SK-N-SH (cell line): ENCODE measurements at regions not wholly inside any gene's neighbourhood (a gene's known extent, or its start where the extent isn't known, plus 50 kb on each side); places are given as distances from the start of the nearest gene placed in this dataset.

Experiments
- CTCF ChIA-PET: fragments of 300-600, 350-600 bp; formaldehyde crosslinking; extraction: SDS; loops from one replicate; lab custom pipeline; 2021; lab: Yijun Ruan, JAX
- POLR2A ChIA-PET: fragments of 350-600 bp; sonication (Branson Sonifier 250); formaldehyde crosslinking; extraction: SDS; loops from one replicate; lab custom pipeline; 2020; ENCODE audit warnings: antibody characterized with exemption, inconsistent platforms; lab: Yijun Ruan, JAX
- DNase-seq: peaks from one replicate; pipeline ENCODE4 v3.0.0; 2012
- H2AFZ ChIP-seq: fragments of 200-600 bp; sonication (generic); 2 replicates; pipeline ENCODE4 v1.8.1; 2016; ENCODE audit warnings: antibody characterized with exemption, mild to moderate bottlenecking, low read depth
- H3F3A ChIP-seq: fragments of 200-600 bp; sonication (generic); replicated peaks from 2 replicates; pipeline ENCODE3; 2016; ENCODE audit warnings: antibody characterized with exemption, mild to moderate bottlenecking; ENCODE audit not compliant: insufficient read depth
- H3K27ac ChIP-seq, 2 experiments: fragments of 200-500 bp in 1 of 2; fragments of 200-600 bp in 1 of 2; sonication (Bioruptor generic) in 1 of 2; sonication (generic), shearing (Covaris generic) in 1 of 2; 2 replicates each; pipeline versions ENCODE4 v1.5.1 to v1.6.1; 2014 to 2016; ENCODE audit warnings: low read depth in 2 of 2, inconsistent platforms in 1 of 2, low read length in 1 of 2, mild to moderate bottlenecking in 1 of 2, mixed read lengths in 1 of 2
- H3K27me3 ChIP-seq: fragments of 200-600 bp; sonication (generic), shearing (Covaris generic); 2 replicates; pipeline ENCODE4 v1.6.1; 2016; ENCODE audit warnings: mixed run types; ENCODE audit not compliant: insufficient read depth
- H3K36me3 ChIP-seq, 2 experiments: fragments of 200-500 bp in 1 of 2; fragments of 200-600 bp in 1 of 2; sonication (Bioruptor generic) in 1 of 2; sonication (generic) in 1 of 2; replicated peaks in 1 of 2; 2 replicates each; pipeline versions ENCODE3 to v1.5.1; 2014 to 2016; ENCODE audit warnings: low read length in 1 of 2, mild to moderate bottlenecking in 1 of 2; ENCODE audit not compliant: insufficient read depth in 2 of 2, control insufficient read depth in 1 of 2
- H3K4me1 ChIP-seq, 2 experiments: fragments of 200-500 bp in 1 of 2; fragments of 200-600 bp in 1 of 2; sonication (Bioruptor generic) in 1 of 2; sonication (generic), shearing (Covaris generic) in 1 of 2; 2 replicates each; pipeline versions ENCODE4 v1.5.1 to v1.6.1; 2014 to 2016; ENCODE audit warnings: low read depth in 1 of 2, low read length in 1 of 2, mixed run types in 1 of 2; ENCODE audit not compliant: insufficient read depth in 2 of 2, control insufficient read depth in 1 of 2
- H3K4me2 ChIP-seq: fragments of 200-600 bp; sonication (generic), shearing (Covaris generic); 2 replicates; pipeline ENCODE4 v1.6.1; 2017; ENCODE audit warnings: mixed run types
- H3K4me3 ChIP-seq, 2 experiments: fragments of 200-500 bp in 1 of 2; fragments of 200-600 bp in 1 of 2; sonication (Bioruptor generic) in 1 of 2; sonication (generic), shearing (Covaris generic) in 1 of 2; 2 replicates each; pipeline versions ENCODE4 v1.5.1 to v1.8.1; 2014 to 2016; ENCODE audit warnings: low read depth in 2 of 2, inconsistent platforms in 1 of 2, low read length in 1 of 2, mild to moderate bottlenecking in 1 of 2, mixed read lengths in 1 of 2, moderate library complexity in 1 of 2
- H3K79me2 ChIP-seq: fragments of 200-600 bp; sonication (generic); 2 replicates; pipeline ENCODE4 v1.8.1; 2017; ENCODE audit warnings: mild to moderate bottlenecking; ENCODE audit not compliant: insufficient read depth
- H3K9ac ChIP-seq: fragments of 200-600 bp; sonication (generic); 2 replicates; pipeline ENCODE4 v1.6.1; 2017; ENCODE audit warnings: mixed run types
- H3K9me2 ChIP-seq: fragments of 200-600 bp; sonication (generic); 2 replicates; pipeline ENCODE4 v1.6.1; 2017; ENCODE audit warnings: mixed run types
- H3K9me3 ChIP-seq: fragments of 200-600 bp; sonication (generic); 2 replicates; pipeline ENCODE4 v1.6.1; 2017; ENCODE audit warnings: mixed run types, mild to moderate bottlenecking, moderate library complexity
- H4K20me1 ChIP-seq: fragments of 200-600 bp; sonication (generic); 2 replicates; pipeline ENCODE4 v1.6.1; 2017; ENCODE audit warnings: mild to moderate bottlenecking, mixed run types; ENCODE audit not compliant: insufficient read depth
- EP300 ChIP-seq, 2 experiments: IDR thresholded peaks; 2 replicates each; pipeline versions ENCODE4 v1.4.0 to v1.6.1; 2012; ENCODE audit warnings: borderline replicate concordance in 1 of 2, low read depth in 1 of 2, low read length in 1 of 2
- FOSL2 ChIP-seq: IDR thresholded peaks from 2 replicates; pipeline ENCODE4 v1.4.0; 2012; ENCODE audit warnings: low read depth, mild to moderate bottlenecking, moderate library complexity, borderline replicate concordance
- FOXM1 ChIP-seq: IDR thresholded peaks from 2 replicates; pipeline ENCODE4 v1.4.0; 2012; ENCODE audit warnings: low read depth, mild to moderate bottlenecking
- GABPA ChIP-seq: IDR thresholded peaks from 2 replicates; pipeline ENCODE4 v1.4.0; 2012; ENCODE audit warnings: low read depth, mild to moderate bottlenecking
- JUND ChIP-seq: IDR thresholded peaks from 2 replicates; pipeline ENCODE4 v1.4.0; 2012
- NRF1 ChIP-seq: IDR thresholded peaks from 2 replicates; pipeline ENCODE4 v1.6.1; 2012; ENCODE audit warnings: low read depth, mild to moderate bottlenecking, low read length
- PBX3 ChIP-seq: IDR thresholded peaks from 2 replicates; pipeline ENCODE4; 2012
- RFX5 ChIP-seq: IDR thresholded peaks from 2 replicates; pipeline ENCODE4 v1.6.1; 2012; ENCODE audit warnings: mild to moderate bottlenecking, improper control_type of control experiment, low read length
- TAF1 ChIP-seq: IDR thresholded peaks from 2 replicates; pipeline ENCODE4 v1.6.1; 2012; ENCODE audit warnings: low read depth, mild to moderate bottlenecking, low read length, moderate library complexity, borderline replicate concordance
- TEAD4 ChIP-seq: IDR thresholded peaks from 2 replicates; pipeline ENCODE4 v1.4.0; 2012; ENCODE audit warnings: mild to moderate bottlenecking, borderline replicate concordance; ENCODE audit not compliant: insufficient read depth
- USF1 ChIP-seq: IDR thresholded peaks from 2 replicates; pipeline ENCODE4 v1.4.0; 2012; ENCODE audit warnings: low read depth, borderline replicate concordance
- WGBS: methylation state at CpG from one replicate; pipeline ENCODE4 v1.1.6; 2017; ENCODE audit warnings: low lambda C conversion rate; 5-methylcytosine and 5-hydroxymethylcytosine counted together

GRCh38 chr4:89469930-89470375 lies 162.4 kb upstream of the GPRIN3 start:
- no peaks in the 10 kb centered on the region for H4K20me1 ChIP-seq
- no peaks in the 10 kb centered on the region for H3K27me3 ChIP-seq
- TF ChIP-seq FOSL2 (peak; percentile 60; the same call in 1 of the 2 replicates), TEAD4 (no peak), TAF1 (no peak), USF1 (peak; percentile 60; the same call in 1 of the 2 replicates), PBX3 (peak; percentile 66), JUND (peak; percentile 43; the same call in 1 of the 2 replicates), NRF1 (no peak), FOXM1 (0 out of 2 replicates have a peak, but pooled peaks have one; percentile 46), EP300 (IDR thresholded peaks at IDR 0.05; ENCODE audit: borderline replicate concordance in 1 of 2, low read depth in 1 of 2, low read length in 1 of 2) (0 out of 4 replicates have a peak, but pooled peaks of 1 of the 2 experiments have one; percentile 11)
- peak overlapping the region; percentile 43 to 47; a peak in 3 of 4 replicates for H3K27ac ChIP-seq
- DNase-seq, result no peak
- no peaks in the 10 kb centered on the region for H3K36me3 ChIP-seq
- H2AFZ ChIP-seq, result peak overlapping the region; percentile 75
- H3K4me2 ChIP-seq, result peak overlapping the region; percentile 29; the same call in 1 of the 2 replicates
- no peaks in the 10 kb centered on the region for H3F3A ChIP-seq
- H3K4me3 ChIP-seq, result no peak overlapping the region; a peak in 1 of 4 replicates
- no peaks in the 10 kb centered on the region for H3K9me3 ChIP-seq
- H3K79me2 ChIP-seq, result no peaks in the 10 kb centered on the region
- 30% methylated on average over 5 of the region's 5 CpGs for WGBS
- POLR2A ChIA-PET, result no interaction called here
- no peaks in the 10 kb centered on the region for H3K9me2 ChIP-seq
- H3K4me1 ChIP-seq, result 0 out of 4 replicates have a peak, but pooled peaks cover 0 to 5% of the 10 kb centered on the region in 2 experiments
- no peak overlapping the region; the same call in 1 of the 2 replicates for H3K9ac ChIP-seq
- CTCF ChIA-PET, result interaction anchor here (0.9 to 1.6 kb wide), 2 partner anchors 12 to 16 kb away, joined by 4 to 6 read pairs; no protein-coding TSS in a partner anchor

GRCh38 chr4:89469516-89469915 lies 161.9 kb upstream of the GPRIN3 start:
- Histone ChIP-seq H3K79me2 (no peaks in the 10 kb centered on the region), H4K20me1 (no peaks in the 10 kb centered on the region), H3K9me2 (no peaks in the 10 kb centered on the region)
- TF ChIP-seq GABPA (no peak), RFX5 (no peak), FOXM1 (no peak)
- TF ChIP-seq, all 33 proteins: peak for 0
- no peaks in the 10 kb centered on the region for H3F3A ChIP-seq
- ChIA-PET POLR2A (no interaction called here), CTCF (interaction anchor here (1.6 to 1.8 kb wide), 2 partner anchors 12 kb away, joined by 5 to 6 read pairs; no protein-coding TSS in a partner anchor)
- no peaks in the 10 kb centered on the region for H3K27me3 ChIP-seq
- peak overlapping the region; percentile 29; the same call in 1 of the 2 replicates for H3K4me2 ChIP-seq
- 0 out of 4 replicates have a peak, but pooled peaks cover 0 to 5% of the 10 kb centered on the region in 2 experiments for H3K4me1 ChIP-seq
- no peaks in the 10 kb centered on the region for H3K9me3 ChIP-seq
- peak overlapping the region; percentile 75 for H2AFZ ChIP-seq
- H3K27ac ChIP-seq, result peak overlapping the region; percentile 43 to 47; a peak in 3 of 4 replicates
- H3K9ac ChIP-seq, result no peak overlapping the region; the same call in 1 of the 2 replicates
- DNase-seq, result no peak
- H3K36me3 ChIP-seq, result no peaks in the 10 kb centered on the region
- no peak overlapping the region; a peak in 1 of 4 replicates for H3K4me3 ChIP-seq
